A673 (cell line): ENCODE measurements at regions not wholly inside any gene's neighbourhood (a gene's known extent, or its start where the extent isn't known, plus 50 kb on each side); places are given as distances from the start of the nearest gene placed in this dataset.

Experiments used
- EZH2 ChIP-seq: fragments of 200-600 bp; sonication (generic); IDR thresholded peaks from 2 replicates; pipeline ENCODE4 v1.6.1; 2017; ENCODE audit warnings: borderline replicate concordance, low read depth, mild to moderate bottlenecking, mixed read lengths, antibody characterized with exemption, low read length; ENCODE audit not compliant: poor library complexity, severe bottlenecking
- TF ChIP-seq, protein P1 (sequence below): fragments of 300-800, 200-600 bp; sonication (generic); conservative IDR thresholded peaks from 2 replicates; pipeline ENCODE4 v1.5.1; 2017; ENCODE audit warnings: low read depth, mild to moderate bottlenecking, antibody characterized with exemption, low read length, moderate library complexity, mixed read lengths

DNA sequence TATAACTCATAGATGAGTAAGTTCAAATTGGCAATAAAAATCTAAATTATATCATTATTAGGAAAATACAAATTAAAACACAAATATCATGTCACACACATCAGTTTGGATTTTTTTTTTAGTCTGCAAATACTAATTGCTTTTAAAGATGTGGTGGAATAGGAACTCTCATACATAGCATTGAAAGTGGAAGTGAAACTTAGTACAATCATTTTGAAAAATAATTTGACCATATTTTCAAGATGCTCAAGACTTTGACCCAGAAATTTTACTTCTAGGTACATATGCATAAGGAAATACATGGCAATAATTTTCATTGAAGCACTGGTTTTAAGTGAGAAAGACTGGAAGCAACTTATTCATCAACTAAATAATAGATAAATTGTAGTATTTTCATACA, 147.5 kb upstream of the SMIM31 start:
- TF ChIP-seq, protein P1, sequence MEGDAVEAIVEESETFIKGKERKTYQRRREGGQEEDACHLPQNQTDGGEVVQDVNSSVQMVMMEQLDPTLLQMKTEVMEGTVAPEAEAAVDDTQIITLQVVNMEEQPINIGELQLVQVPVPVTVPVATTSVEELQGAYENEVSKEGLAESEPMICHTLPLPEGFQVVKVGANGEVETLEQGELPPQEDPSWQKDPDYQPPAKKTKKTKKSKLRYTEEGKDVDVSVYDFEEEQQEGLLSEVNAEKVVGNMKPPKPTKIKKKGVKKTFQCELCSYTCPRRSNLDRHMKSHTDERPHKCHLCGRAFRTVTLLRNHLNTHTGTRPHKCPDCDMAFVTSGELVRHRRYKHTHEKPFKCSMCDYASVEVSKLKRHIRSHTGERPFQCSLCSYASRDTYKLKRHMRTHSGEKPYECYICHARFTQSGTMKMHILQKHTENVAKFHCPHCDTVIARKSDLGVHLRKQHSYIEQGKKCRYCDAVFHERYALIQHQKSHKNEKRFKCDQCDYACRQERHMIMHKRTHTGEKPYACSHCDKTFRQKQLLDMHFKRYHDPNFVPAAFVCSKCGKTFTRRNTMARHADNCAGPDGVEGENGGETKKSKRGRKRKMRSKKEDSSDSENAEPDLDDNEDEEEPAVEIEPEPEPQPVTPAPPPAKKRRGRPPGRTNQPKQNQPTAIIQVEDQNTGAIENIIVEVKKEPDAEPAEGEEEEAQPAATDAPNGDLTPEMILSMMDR, result no peak
- no peak for TF ChIP-seq EZH2
